ENCODE measurements at regions not wholly inside any gene's neighbourhood (a gene's known extent, or its start where the extent isn't known, plus 50 kb on each side); places are given as distances from the start of the nearest gene placed in this dataset.

DNA sequence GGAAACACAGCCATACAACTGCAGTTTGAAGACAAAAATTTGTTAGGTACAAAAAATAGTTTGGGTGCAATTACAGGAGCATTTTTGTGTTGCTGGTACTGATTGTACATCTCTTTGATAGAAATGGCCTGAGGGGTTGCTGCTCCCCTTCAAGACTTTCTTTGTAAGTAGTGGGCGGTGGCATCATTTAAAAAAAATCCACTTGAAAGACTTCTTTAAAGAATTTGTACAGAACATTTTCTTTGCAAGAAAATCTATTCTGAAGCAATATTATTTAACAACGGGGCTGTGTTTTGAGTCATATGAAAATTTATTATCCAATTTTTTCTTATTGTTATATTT, 144.1 kb upstream of the CAV2 start:
- Histone ChIP-seq H3K4me2 (ENCODE audit: low read length) (peak overlapping the region; percentile 80), H3K36me3 (ENCODE audit: low read depth, low read length) (no peaks in the 10 kb centered on the region), H4K20me1 (ENCODE audit: low read length) (no peaks in the 10 kb centered on the region), H3F3A (ENCODE audit: low read length, unreplicated experiment) (peaks cover 7% of the 10 kb centered on the region), H3K9me2 (replicated peaks; ENCODE audit: low read length) (no peaks in the 10 kb centered on the region), H3K9me3 (ENCODE audit: low read length) (no peaks in the 10 kb centered on the region), H3K9ac (ENCODE audit: low read length) (peak overlapping the region; percentile 44), H3K27ac (ENCODE audit: low read length) (peak overlapping the region; percentile 91), H3K4me1 (ENCODE audit: insufficient read depth, low read length) (peaks cover 51% of the 10 kb centered on the region), H3K79me2 (ENCODE audit: low read length) (no peaks in the 10 kb centered on the region), H2AFZ (ENCODE audit: low read length) (no peak overlapping the region), H3K27me3 (ENCODE audit: low read length) (no peaks in the 10 kb centered on the region), H3K4me3 (ENCODE audit: low read length) (peak overlapping the region; percentile 51; the same call in 1 of the 2 replicates)
- intact Hi-C loops (cut with micrococcal nuclease), result loop anchor here (1.0 to 5.0 kb wide), 7 partner anchors 38 to 169 kb away; partner anchors contain the start of gene CAV1
- no peak for ATAC-seq
- ChIA-PET POLR2A (ENCODE audit: unreplicated experiment) (no interaction called here), CTCF (no interaction called here)
- DNase-seq, result no peak
- TSS peak; percentile 90 for BruUV-seq (replicated peaks)
- TF ChIP-seq EZH2phosphoT487 (IDR thresholded peaks at IDR 0.05; ENCODE audit: borderline replicate concordance, low read length) (no peak), EZH2 (IDR thresholded peaks at IDR 0.05; ENCODE audit: low read length, unreplicated experiment) (no peak)
- TF ChIP-seq, protein P1, sequence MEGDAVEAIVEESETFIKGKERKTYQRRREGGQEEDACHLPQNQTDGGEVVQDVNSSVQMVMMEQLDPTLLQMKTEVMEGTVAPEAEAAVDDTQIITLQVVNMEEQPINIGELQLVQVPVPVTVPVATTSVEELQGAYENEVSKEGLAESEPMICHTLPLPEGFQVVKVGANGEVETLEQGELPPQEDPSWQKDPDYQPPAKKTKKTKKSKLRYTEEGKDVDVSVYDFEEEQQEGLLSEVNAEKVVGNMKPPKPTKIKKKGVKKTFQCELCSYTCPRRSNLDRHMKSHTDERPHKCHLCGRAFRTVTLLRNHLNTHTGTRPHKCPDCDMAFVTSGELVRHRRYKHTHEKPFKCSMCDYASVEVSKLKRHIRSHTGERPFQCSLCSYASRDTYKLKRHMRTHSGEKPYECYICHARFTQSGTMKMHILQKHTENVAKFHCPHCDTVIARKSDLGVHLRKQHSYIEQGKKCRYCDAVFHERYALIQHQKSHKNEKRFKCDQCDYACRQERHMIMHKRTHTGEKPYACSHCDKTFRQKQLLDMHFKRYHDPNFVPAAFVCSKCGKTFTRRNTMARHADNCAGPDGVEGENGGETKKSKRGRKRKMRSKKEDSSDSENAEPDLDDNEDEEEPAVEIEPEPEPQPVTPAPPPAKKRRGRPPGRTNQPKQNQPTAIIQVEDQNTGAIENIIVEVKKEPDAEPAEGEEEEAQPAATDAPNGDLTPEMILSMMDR (conservative IDR thresholded peaks at IDR 0.05; ENCODE audit: low read depth, low read length), result no peak

- H2AFZ ChIP-seq (ENCODE audit: low read length), result no peak overlapping the region
Observed at GRCh38 chr7:116356333-116356965, 143.1 kb upstream of the CAV2 start.

DNA sequence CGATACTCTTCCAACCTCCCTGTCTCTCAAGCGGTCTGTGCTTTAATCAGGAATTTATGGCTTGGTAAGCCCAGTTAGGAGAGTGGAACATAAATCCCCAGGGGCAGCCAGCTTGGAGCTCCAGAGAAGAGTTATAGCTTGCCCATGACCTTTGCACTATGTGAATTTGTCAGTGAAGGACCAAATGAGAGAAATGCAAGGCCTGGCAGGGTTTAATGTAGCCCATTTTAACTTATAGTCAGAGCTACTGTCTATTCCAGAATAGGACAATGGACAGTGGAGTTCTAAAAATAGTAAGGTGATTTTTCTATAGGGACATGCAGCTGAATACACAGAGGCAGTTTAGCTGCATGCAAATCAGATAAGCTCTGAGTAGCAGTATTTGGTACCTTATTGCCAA, 142.6 kb upstream of the CAV2 start:
- no TSS peak for BruUV-seq (replicated peaks)
- Histone ChIP-seq H3K4me3 (ENCODE audit: low read length) (no peak overlapping the region), H2AFZ (ENCODE audit: low read length) (no peak overlapping the region), H3K36me3 (ENCODE audit: low read depth, low read length) (no peaks in the 10 kb centered on the region), H3K9me2 (replicated peaks; ENCODE audit: low read length) (no peaks in the 10 kb centered on the region), H4K20me1 (ENCODE audit: low read length) (no peaks in the 10 kb centered on the region), H3K4me1 (ENCODE audit: insufficient read depth, low read length) (peaks cover 51% of the 10 kb centered on the region), H3K9ac (ENCODE audit: low read length) (no peak overlapping the region), H3K79me2 (ENCODE audit: low read length) (no peaks in the 10 kb centered on the region), H3K27me3 (ENCODE audit: low read length) (no peaks in the 10 kb centered on the region), H3F3A (ENCODE audit: low read length, unreplicated experiment) (peaks cover 7% of the 10 kb centered on the region), H3K4me2 (ENCODE audit: low read length) (peak overlapping the region; percentile 47), H3K27ac (ENCODE audit: low read length) (peak overlapping the region; percentile 91), H3K9me3 (ENCODE audit: low read length) (no peaks in the 10 kb centered on the region)
- ChIA-PET POLR2A (ENCODE audit: unreplicated experiment) (interaction anchor here (0.5 kb wide), 1 partner anchor 75 kb away, joined by 3 read pairs; no protein-coding TSS in a partner anchor), CTCF (no interaction called here)
- ATAC-seq, result no peak
- no peak for DNase-seq
- TF ChIP-seq EZH2phosphoT487 (IDR thresholded peaks at IDR 0.05; ENCODE audit: borderline replicate concordance, low read length), result no peak
- TF ChIP-seq EZH2 (IDR thresholded peaks at IDR 0.05; ENCODE audit: low read length, unreplicated experiment), result no peak
- TF ChIP-seq, protein P1 (conservative IDR thresholded peaks at IDR 0.05; ENCODE audit: low read depth, low read length), result no peak
- intact Hi-C loops (cut with micrococcal nuclease), result loop anchor here (5.0 kb wide), 1 partner anchor 65 kb away; no protein-coding TSS in a partner anchor

More at GRCh38 chr7:116356333-116356965, 143.1 kb upstream of the CAV2 start:
- Histone ChIP-seq H3K36me3 (ENCODE audit: low read depth, low read length) (no peaks in the 10 kb centered on the region), H3K4me3 (ENCODE audit: low read length) (no peak overlapping the region), H3K4me2 (ENCODE audit: low read length) (peak overlapping the region; percentile 80), H3F3A (ENCODE audit: low read length, unreplicated experiment) (peaks cover 7% of the 10 kb centered on the region), H3K79me2 (ENCODE audit: low read length) (no peaks in the 10 kb centered on the region), H3K9me2 (replicated peaks; ENCODE audit: low read length) (no peaks in the 10 kb centered on the region), H3K9ac (ENCODE audit: low read length) (0 out of 2 replicates have a peak overlapping the region, but pooled peaks have one; percentile 44), H4K20me1 (ENCODE audit: low read length) (no peaks in the 10 kb centered on the region), H3K9me3 (ENCODE audit: low read length) (no peaks in the 10 kb centered on the region), H3K27ac (ENCODE audit: low read length) (peak overlapping the region; percentile 91), H3K27me3 (ENCODE audit: low read length) (no peaks in the 10 kb centered on the region), H3K4me1 (ENCODE audit: insufficient read depth, low read length) (peaks cover 51% of the 10 kb centered on the region)
- ChIA-PET POLR2A (ENCODE audit: unreplicated experiment) (interaction anchor here (0.5 kb wide), 1 partner anchor 74 kb away, joined by 3 read pairs; no protein-coding TSS in a partner anchor), CTCF (no interaction called here)
- DNase-seq (no peak), ATAC-seq (no peak)
- BruUV-seq (replicated peaks), result no TSS peak
- no peak for TF ChIP-seq EZH2phosphoT487 (IDR thresholded peaks at IDR 0.05; ENCODE audit: borderline replicate concordance, low read length)
- intact Hi-C loops (cut with micrococcal nuclease), result loop anchor here (5.0 kb wide), 1 partner anchor 66 kb away; no protein-coding TSS in a partner anchor
